WTC11 (cell line): ENCODE measurements at regions not wholly inside any gene's neighbourhood (a gene's known extent, or its start where the extent isn't known, plus 50 kb on each side); places are given as distances from the start of the nearest gene placed in this dataset.
A peak's percentile ranks its signal among the peaks of the same experiment; 100 is the strongest.

Experiments used
- ATAC-seq: fragments of 200-7000 bp; cut with Tn5 transposase; 2 replicates; pipeline ENCODE4 v1.10.0; 2021; ENCODE audit warnings: mild to moderate bottlenecking, moderate library complexity
- CTCF ChIA-PET: fragments of 300-600 bp; sonication (Branson Sonifier 250); formaldehyde crosslinking; loops from one replicate; lab custom pipeline; 2021; ENCODE audit warnings: antibody characterized with exemption; lab: Charles Lee
- POLR2A ChIA-PET: fragments of 350-600 bp; sonication (Branson Sonifier 250); formaldehyde crosslinking; loops from one replicate; lab custom pipeline; 2021; ENCODE audit warnings: antibody characterized with exemption; lab: Charles Lee
- DNase-seq: peaks from one replicate; pipeline ENCODE4 v3.0.0; 2021; ENCODE audit warnings: low spot score
- H3K27ac Mint-ChIP-seq: 2 replicates; pipeline ENCODE4 v1.8.0; 2021; ENCODE audit warnings: mixed read lengths
- H3K27me3 Mint-ChIP-seq: 2 replicates; pipeline ENCODE4 v1.8.0; 2021; ENCODE audit warnings: low read depth, mild to moderate bottlenecking, moderate library complexity, mixed read lengths
- H3K36me3 Mint-ChIP-seq: 2 replicates; pipeline ENCODE4 v1.8.0; 2021; ENCODE audit warnings: mixed read lengths
- H3K4me1 Mint-ChIP-seq: 2 replicates; pipeline ENCODE4 v1.8.0; 2022; ENCODE audit warnings: mixed read lengths
- H3K4me3 Mint-ChIP-seq: 2 replicates; pipeline ENCODE4 v1.8.0; 2021; ENCODE audit warnings: mild to moderate bottlenecking, moderate library complexity, mixed read lengths
- H3K9me3 Mint-ChIP-seq: 2 replicates; pipeline ENCODE4 v1.8.0; 2021; ENCODE audit warnings: mixed read lengths
- ATF1 ChIP-seq: sonication (generic); formaldehyde crosslinking; IDR thresholded peaks from 2 replicates; pipeline ENCODE4 v1.8.1; 2023; ENCODE audit warnings: mild to moderate bottlenecking, moderate library complexity, missing genetic modification reagents
- CREB1 ChIP-seq: sonication (generic); formaldehyde crosslinking; IDR thresholded peaks from 2 replicates; pipeline ENCODE4 v1.8.0; 2023; ENCODE audit warnings: mild to moderate bottlenecking, missing genetic modification reagents
- E2F4 ChIP-seq: sonication (generic); formaldehyde crosslinking; IDR thresholded peaks from 2 replicates; pipeline ENCODE4 v1.8.1; 2022; ENCODE audit warnings: low read depth, mild to moderate bottlenecking, moderate library complexity, missing genetic modification reagents, borderline replicate concordance
- FOXK1 ChIP-seq: sonication (generic); formaldehyde crosslinking; IDR thresholded peaks from 2 replicates; pipeline ENCODE4 v1.8.0; 2022; ENCODE audit warnings: mild to moderate bottlenecking, moderate library complexity, missing genetic modification reagents
- FOXP1 ChIP-seq: sonication (generic); formaldehyde crosslinking; IDR thresholded peaks from 2 replicates; pipeline ENCODE4 v1.8.0; 2022; ENCODE audit warnings: missing genetic modification reagents, mild to moderate bottlenecking, moderate library complexity, borderline replicate concordance
- GTF2I ChIP-seq: fragments of 250-450 bp; sonication (Bioruptor Pico); conservative IDR thresholded peaks from 2 replicates; pipeline ENCODE4 v1.4.0; 2021; ENCODE audit warnings: mild to moderate bottlenecking
- NFYB ChIP-seq: sonication (generic); formaldehyde crosslinking; conservative IDR thresholded peaks from 2 replicates; pipeline ENCODE4 v1.8.0; 2022; ENCODE audit warnings: low read depth, missing genetic modification reagents
- PRRX2 ChIP-seq: fragments of 250-450 bp; sonication (Bioruptor Pico); IDR thresholded peaks from 2 replicates; pipeline ENCODE4 v1.8.0; 2021; ENCODE audit warnings: mild to moderate bottlenecking
- SOX15 ChIP-seq: fragments of 250-450 bp; sonication (Bioruptor Pico); IDR thresholded peaks from 2 replicates; pipeline ENCODE4 v1.9.0; 2021; ENCODE audit warnings: mild to moderate bottlenecking
- TEAD4 ChIP-seq: sonication (generic); formaldehyde crosslinking; IDR thresholded peaks from 2 replicates; pipeline ENCODE4 v1.8.0; 2022; ENCODE audit warnings: mild to moderate bottlenecking, missing genetic modification reagents
- USF1 ChIP-seq: sonication (generic); formaldehyde crosslinking; IDR thresholded peaks from 2 replicates; pipeline ENCODE4 v1.8.0; 2022; ENCODE audit warnings: mild to moderate bottlenecking, missing genetic modification reagents
- ZNF138 ChIP-seq: sonication (generic); formaldehyde crosslinking; conservative IDR thresholded peaks from 2 replicates; pipeline ENCODE4 v1.8.1; 2022; ENCODE audit warnings: mild to moderate bottlenecking, moderate library complexity, missing genetic modification reagents
- ZNF219 ChIP-seq: sonication (generic); formaldehyde crosslinking; IDR thresholded peaks from 2 replicates; pipeline ENCODE4 v1.8.0; 2023; ENCODE audit warnings: missing genetic modification reagents, mild to moderate bottlenecking, borderline replicate concordance
- ZNF532 ChIP-seq: fragments of 250-450 bp; sonication (Bioruptor Pico); IDR thresholded peaks from 2 replicates; pipeline ENCODE4 v1.9.0; 2021; ENCODE audit warnings: mild to moderate bottlenecking, borderline replicate concordance
- TF ChIP-seq, protein P1 (sequence below): sonication (generic); formaldehyde crosslinking; IDR thresholded peaks from 2 replicates; pipeline ENCODE4 v1.8.1; 2023; ENCODE audit warnings: mild to moderate bottlenecking, missing genetic modification reagents
- TF ChIP-seq, protein P2 (sequence below): fragments of 250-450 bp; sonication (Bioruptor Pico); IDR thresholded peaks from 2 replicates; pipeline ENCODE4 v1.9.0; 2021; ENCODE audit warnings: mild to moderate bottlenecking
- TF ChIP-seq, protein P3 (sequence below): fragments of 250-450 bp; sonication (Bioruptor Pico); IDR thresholded peaks from 2 replicates; pipeline ENCODE4 v1.8.0; 2021; ENCODE audit warnings: mild to moderate bottlenecking
- TF ChIP-seq, protein P4 (sequence below): fragments of 250-450 bp; sonication (Bioruptor Pico); IDR thresholded peaks from 2 replicates; pipeline ENCODE4 v1.9.0; 2021; ENCODE audit warnings: mild to moderate bottlenecking
- TF ChIP-seq, protein P5 (sequence below): sonication (generic); formaldehyde crosslinking; IDR thresholded peaks from 2 replicates; pipeline ENCODE4 v1.8.0; 2022; ENCODE audit warnings: mild to moderate bottlenecking, missing genetic modification reagents

DNA sequence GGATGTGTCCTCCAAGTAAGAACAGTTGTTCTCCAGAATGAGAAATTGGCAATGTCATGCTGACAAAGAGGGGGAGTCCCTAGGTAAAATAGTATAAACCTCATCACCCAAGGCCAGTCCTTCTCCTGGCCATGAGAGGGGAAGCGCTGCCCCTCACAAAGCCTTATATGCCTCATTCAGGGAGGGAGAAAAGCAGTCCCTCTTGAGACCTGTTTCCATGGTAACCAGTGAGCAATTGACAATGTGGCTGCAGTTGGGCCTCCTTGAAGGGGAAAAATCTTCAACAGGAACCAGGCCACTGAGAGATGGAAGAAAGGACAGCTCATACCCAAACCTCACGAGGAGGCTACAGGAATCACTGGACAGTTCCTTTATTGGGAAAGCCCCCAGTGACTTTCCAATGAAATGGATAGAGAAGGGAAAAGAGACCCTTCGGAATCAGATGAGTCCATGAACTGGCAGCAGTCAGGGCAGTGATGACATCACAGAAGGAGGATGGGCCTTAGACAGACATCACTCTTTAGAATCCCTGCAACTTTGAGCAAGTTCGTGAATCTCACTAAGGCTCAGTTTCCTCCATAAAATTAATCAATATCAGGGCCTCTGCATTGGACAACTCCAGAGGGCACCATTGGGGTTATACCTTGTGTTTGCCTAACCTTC lies 275.7 kb downstream of the TOX3 start (continued):
- TF ChIP-seq, protein P1, sequence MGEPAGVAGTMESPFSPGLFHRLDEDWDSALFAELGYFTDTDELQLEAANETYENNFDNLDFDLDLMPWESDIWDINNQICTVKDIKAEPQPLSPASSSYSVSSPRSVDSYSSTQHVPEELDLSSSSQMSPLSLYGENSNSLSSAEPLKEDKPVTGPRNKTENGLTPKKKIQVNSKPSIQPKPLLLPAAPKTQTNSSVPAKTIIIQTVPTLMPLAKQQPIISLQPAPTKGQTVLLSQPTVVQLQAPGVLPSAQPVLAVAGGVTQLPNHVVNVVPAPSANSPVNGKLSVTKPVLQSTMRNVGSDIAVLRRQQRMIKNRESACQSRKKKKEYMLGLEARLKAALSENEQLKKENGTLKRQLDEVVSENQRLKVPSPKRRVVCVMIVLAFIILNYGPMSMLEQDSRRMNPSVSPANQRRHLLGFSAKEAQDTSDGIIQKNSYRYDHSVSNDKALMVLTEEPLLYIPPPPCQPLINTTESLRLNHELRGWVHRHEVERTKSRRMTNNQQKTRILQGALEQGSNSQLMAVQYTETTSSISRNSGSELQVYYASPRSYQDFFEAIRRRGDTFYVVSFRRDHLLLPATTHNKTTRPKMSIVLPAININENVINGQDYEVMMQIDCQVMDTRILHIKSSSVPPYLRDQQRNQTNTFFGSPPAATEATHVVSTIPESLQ (CRISPR knock-in tag): no peak
- TF ChIP-seq, protein P2, sequence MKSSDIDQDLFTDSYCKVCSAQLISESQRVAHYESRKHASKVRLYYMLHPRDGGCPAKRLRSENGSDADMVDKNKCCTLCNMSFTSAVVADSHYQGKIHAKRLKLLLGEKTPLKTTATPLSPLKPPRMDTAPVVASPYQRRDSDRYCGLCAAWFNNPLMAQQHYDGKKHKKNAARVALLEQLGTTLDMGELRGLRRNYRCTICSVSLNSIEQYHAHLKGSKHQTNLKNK (CRISPR knock-in tag): no peak

DNA sequence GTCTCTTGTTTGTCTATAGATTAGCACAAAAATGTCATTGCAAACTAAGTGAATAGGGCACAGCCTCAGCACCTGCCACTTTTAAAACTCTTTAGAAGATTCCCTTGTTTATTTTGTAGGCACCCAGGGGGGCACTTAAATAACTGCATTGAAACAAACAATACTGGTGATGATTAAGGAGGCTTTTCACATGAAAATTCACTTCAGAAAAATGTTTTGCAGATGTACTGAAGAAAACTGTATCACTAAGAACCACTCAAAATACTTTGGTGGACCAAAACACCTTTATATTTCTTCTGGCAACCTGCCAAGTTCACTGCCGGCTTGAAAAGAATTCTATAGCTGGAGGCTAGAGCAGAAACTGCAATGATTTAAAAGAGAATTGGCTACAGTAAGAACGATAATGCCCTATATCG lies 281.5 kb downstream of the TOX3 start:
- H3K27me3 Mint-ChIP-seq: peaks cover 3% of the 10 kb centered on the region; the same call in 1 of the 2 replicates
- peak overlapping the region; percentile 93 for H3K27ac Mint-ChIP-seq
- no peak for TF ChIP-seq E2F4 (CRISPR knock-in tag)
- no peak for TF ChIP-seq CREB1 (CRISPR knock-in tag)
- no peak for TF ChIP-seq NFYB (CRISPR knock-in tag)
- no peak for TF ChIP-seq ZNF138 (CRISPR knock-in tag)
- no peak for TF ChIP-seq SOX15 (CRISPR knock-in tag)
- TF ChIP-seq USF1: no peak
- TF ChIP-seq GTF2I (CRISPR knock-in tag): no peak
- no peak for TF ChIP-seq TEAD4 (CRISPR knock-in tag)
- no peak for TF ChIP-seq ZNF532 (CRISPR knock-in tag)
- no peak for TF ChIP-seq FOXP1 (CRISPR knock-in tag)
- TF ChIP-seq, protein P3, sequence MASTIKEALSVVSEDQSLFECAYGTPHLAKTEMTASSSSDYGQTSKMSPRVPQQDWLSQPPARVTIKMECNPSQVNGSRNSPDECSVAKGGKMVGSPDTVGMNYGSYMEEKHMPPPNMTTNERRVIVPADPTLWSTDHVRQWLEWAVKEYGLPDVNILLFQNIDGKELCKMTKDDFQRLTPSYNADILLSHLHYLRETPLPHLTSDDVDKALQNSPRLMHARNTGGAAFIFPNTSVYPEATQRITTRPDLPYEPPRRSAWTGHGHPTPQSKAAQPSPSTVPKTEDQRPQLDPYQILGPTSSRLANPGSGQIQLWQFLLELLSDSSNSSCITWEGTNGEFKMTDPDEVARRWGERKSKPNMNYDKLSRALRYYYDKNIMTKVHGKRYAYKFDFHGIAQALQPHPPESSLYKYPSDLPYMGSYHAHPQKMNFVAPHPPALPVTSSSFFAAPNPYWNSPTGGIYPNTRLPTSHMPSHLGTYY: no peak
- no peak for TF ChIP-seq ZNF219 (CRISPR knock-in tag)
- no peak for TF ChIP-seq FOXK1
- no peak for TF ChIP-seq PRRX2
- TF ChIP-seq, protein P4, sequence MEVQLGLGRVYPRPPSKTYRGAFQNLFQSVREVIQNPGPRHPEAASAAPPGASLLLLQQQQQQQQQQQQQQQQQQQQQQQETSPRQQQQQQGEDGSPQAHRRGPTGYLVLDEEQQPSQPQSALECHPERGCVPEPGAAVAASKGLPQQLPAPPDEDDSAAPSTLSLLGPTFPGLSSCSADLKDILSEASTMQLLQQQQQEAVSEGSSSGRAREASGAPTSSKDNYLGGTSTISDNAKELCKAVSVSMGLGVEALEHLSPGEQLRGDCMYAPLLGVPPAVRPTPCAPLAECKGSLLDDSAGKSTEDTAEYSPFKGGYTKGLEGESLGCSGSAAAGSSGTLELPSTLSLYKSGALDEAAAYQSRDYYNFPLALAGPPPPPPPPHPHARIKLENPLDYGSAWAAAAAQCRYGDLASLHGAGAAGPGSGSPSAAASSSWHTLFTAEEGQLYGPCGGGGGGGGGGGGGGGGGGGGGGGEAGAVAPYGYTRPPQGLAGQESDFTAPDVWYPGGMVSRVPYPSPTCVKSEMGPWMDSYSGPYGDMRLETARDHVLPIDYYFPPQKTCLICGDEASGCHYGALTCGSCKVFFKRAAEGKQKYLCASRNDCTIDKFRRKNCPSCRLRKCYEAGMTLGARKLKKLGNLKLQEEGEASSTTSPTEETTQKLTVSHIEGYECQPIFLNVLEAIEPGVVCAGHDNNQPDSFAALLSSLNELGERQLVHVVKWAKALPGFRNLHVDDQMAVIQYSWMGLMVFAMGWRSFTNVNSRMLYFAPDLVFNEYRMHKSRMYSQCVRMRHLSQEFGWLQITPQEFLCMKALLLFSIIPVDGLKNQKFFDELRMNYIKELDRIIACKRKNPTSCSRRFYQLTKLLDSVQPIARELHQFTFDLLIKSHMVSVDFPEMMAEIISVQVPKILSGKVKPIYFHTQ (CRISPR knock-in tag): no peak
- TF ChIP-seq, protein P5, sequence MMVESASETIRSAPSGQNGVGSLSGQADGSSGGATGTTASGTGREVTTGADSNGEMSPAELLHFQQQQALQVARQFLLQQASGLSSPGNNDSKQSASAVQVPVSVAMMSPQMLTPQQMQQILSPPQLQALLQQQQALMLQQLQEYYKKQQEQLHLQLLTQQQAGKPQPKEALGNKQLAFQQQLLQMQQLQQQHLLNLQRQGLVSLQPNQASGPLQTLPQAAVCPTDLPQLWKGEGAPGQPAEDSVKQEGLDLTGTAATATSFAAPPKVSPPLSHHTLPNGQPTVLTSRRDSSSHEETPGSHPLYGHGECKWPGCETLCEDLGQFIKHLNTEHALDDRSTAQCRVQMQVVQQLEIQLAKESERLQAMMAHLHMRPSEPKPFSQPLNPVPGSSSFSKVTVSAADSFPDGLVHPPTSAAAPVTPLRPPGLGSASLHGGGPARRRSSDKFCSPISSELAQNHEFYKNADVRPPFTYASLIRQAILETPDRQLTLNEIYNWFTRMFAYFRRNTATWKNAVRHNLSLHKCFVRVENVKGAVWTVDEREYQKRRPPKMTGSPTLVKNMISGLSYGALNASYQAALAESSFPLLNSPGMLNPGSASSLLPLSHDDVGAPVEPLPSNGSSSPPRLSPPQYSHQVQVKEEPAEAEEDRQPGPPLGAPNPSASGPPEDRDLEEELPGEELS (CRISPR knock-in tag): no peak; the same call in 1 of the 2 replicates
- TF ChIP-seq ATF1 (CRISPR knock-in tag): no peak
- H3K4me1 Mint-ChIP-seq: peaks cover 71% of the 10 kb centered on the region
- DNase-seq (no peak), ATAC-seq (peak; percentile 88)
- 0 out of 2 replicates have a peak overlapping the region, but pooled peaks have one; percentile 12 for H3K4me3 Mint-ChIP-seq
- ChIA-PET CTCF (interaction anchor here (1.9 kb wide), 1 partner anchor 74 kb away, joined by 6 read pairs; no protein-coding TSS in a partner anchor), POLR2A (interaction anchor here (0.6 kb wide), 1 partner anchor 221 kb away, joined by 3 read pairs; no protein-coding TSS in a partner anchor)
- no peaks in the 10 kb centered on the region for H3K9me3 Mint-ChIP-seq
- peaks cover 2% of the 10 kb centered on the region; the same call in 1 of the 2 replicates for H3K36me3 Mint-ChIP-seq
